A549 (cell line): ENCODE measurements at regions not wholly inside any gene's neighbourhood (a gene's known extent, or its start where the extent isn't known, plus 50 kb on each side); places are given as distances from the start of the nearest gene placed in this dataset.

Experiments
- CTCF ChIP-seq: fragments of >200 bp; sonication (Bioruptor Twin); formaldehyde crosslinking; IDR thresholded peaks from 3 replicates; pipeline ENCODE4 v1.5.1; 2016
- MAX ChIP-seq: IDR thresholded peaks from 2 replicates; pipeline ENCODE4 v1.6.1; 2012
- POLR2A ChIP-seq: IDR thresholded peaks from 2 replicates; pipeline ENCODE4 v1.6.1; 2012; ENCODE audit warnings: mild to moderate bottlenecking, low read length

- no peak for TF ChIP-seq CTCF
- TF ChIP-seq MAX = no peak
- no peak for TF ChIP-seq POLR2A
Observed at GRCh38 chr5:17436350-17436749, 61.7 kb upstream of the TAF11L2 start.
